A549 (cell line): ENCODE measurements at regions not wholly inside any gene's neighbourhood (a gene's known extent, or its start where the extent isn't known, plus 50 kb on each side); places are given as distances from the start of the nearest gene placed in this dataset.
"Not testable (repeated sequence)": the region's sequence is repeated elsewhere in the genome, so short reads cannot be mapped to it uniquely, and the experiment has no call there.

Source experiments
- ATAC-seq, 2 experiments: fragments of 200-7000 bp in 1 of 2; fragments of >200 bp in 1 of 2; cut with Nextera tagmentation in 1 of 2; cut with Tn5 transposase in 1 of 2; 3 replicates each; pipeline versions ENCODE4 v1.8.0 to v1.9.1; 2018 to 2020; ENCODE audit warnings: mild to moderate bottlenecking in 1 of 2, moderate library complexity in 1 of 2
- CTCF ChIA-PET: fragments of 300-600 bp; sonication (Branson Sonifier 250); formaldehyde crosslinking; extraction: SDS; loops from one replicate; lab custom pipeline; 2021; ENCODE audit warnings: antibody characterized with exemption, inconsistent platforms; lab: Yijun Ruan, JAX
- POLR2A ChIA-PET: fragments of 350-600 bp; formaldehyde crosslinking; extraction: SDS; loops from one replicate; lab custom pipeline; 2021; ENCODE audit warnings: antibody characterized with exemption, inconsistent platforms; lab: Yijun Ruan, JAX
- DNase-seq, 2 experiments: peaks; one replicate each; pipeline versions ENCODE4 v3.0.0 to v3.0.0-alpha.2; 2011 to 2016; ENCODE audit warnings: low read depth in 1 of 2, low spot score in 1 of 2
- FAIRE-seq: peaks from 2 replicates; lab custom pipeline; 2011; peaks lifted over from hg19 to GRCh38; lab: Jason Lieb, UNC
- H3K27ac ChIP-seq, 2 experiments: fragments of >200 bp; sonication (Bioruptor Twin); formaldehyde crosslinking; 3 replicates each; pipeline ENCODE4 v1.5.1; 2016 to 2017
- H3K4me1 ChIP-seq: fragments of >200 bp; sonication (Bioruptor Twin); formaldehyde crosslinking; 3 replicates; pipeline ENCODE4 v1.6.1; 2016
- H3K4me2 ChIP-seq: fragments of >200 bp; sonication (Bioruptor Twin); formaldehyde crosslinking; 3 replicates; pipeline ENCODE4 v1.6.1; 2016
- H3K4me3 ChIP-seq: fragments of >200 bp; sonication (Bioruptor Twin); formaldehyde crosslinking; 3 replicates; pipeline ENCODE4 v1.5.1; 2016
- H3K9me3 ChIP-seq: fragments of >200 bp; sonication (Bioruptor Twin); formaldehyde crosslinking; 3 replicates; pipeline ENCODE4 v1.6.1; 2016
- BHLHE40 ChIP-seq: IDR thresholded peaks from 2 replicates; pipeline ENCODE4 v1.6.1; 2012; ENCODE audit warnings: low read depth, low read length, inconsistent platforms
- CBX2 ChIP-seq: fragments of 200-600 bp; sonication (generic); IDR thresholded peaks from 2 replicates; pipeline ENCODE4 v1.6.1; 2016; ENCODE audit warnings: low read depth, mild to moderate bottlenecking, borderline replicate concordance
- EHMT2 ChIP-seq: fragments of 200-600 bp; sonication (generic); IDR thresholded peaks from 2 replicates; pipeline ENCODE4 v1.6.1; 2016; ENCODE audit warnings: antibody characterized with exemption, low read depth, mild to moderate bottlenecking, moderate library complexity
- ELK1 ChIP-seq: fragments of 150-350 bp; IDR thresholded peaks from 2 replicates; pipeline ENCODE4 v1.6.1; 2014; ENCODE audit warnings: low read depth, mild to moderate bottlenecking, low read length
- EP300 ChIP-seq, 2 experiments: fragments of >200 bp; sonication (Bioruptor Twin); formaldehyde crosslinking; IDR thresholded peaks; 2 replicates in 1 of 2; 3 replicates in 1 of 2; pipeline ENCODE4 v1.6.1; 2016 to 2017
- FOSL2 ChIP-seq, 2 experiments: fragments of 450-650 bp in 1 of 2; fragments of >200 bp in 1 of 2; sonication (Bioruptor Twin) in 1 of 2; formaldehyde crosslinking; IDR thresholded peaks; 2 replicates each; pipeline versions ENCODE4 v1.5.0 to v1.6.1; 2016 to 2020; ENCODE audit warnings: mild to moderate bottlenecking in 1 of 2, moderate library complexity in 1 of 2
- HES2 ChIP-seq: fragments of >200 bp; sonication (Bioruptor Twin); formaldehyde crosslinking; IDR thresholded peaks from 2 replicates; pipeline ENCODE4 v1.6.1; 2016
- HEYL ChIP-seq: fragments of 250-450 bp; sonication (Bioruptor Pico); IDR thresholded peaks from 2 replicates; pipeline ENCODE4 v1.8.0; 2021; ENCODE audit warnings: mild to moderate bottlenecking, moderate library complexity
- HOXA7 ChIP-seq: fragments of 250-450 bp; sonication (Bioruptor Pico); IDR thresholded peaks from 2 replicates; pipeline ENCODE4 v1.5.0; 2020; ENCODE audit warnings: mild to moderate bottlenecking, moderate library complexity
- HOXB13 ChIP-seq: fragments of 250-450 bp; sonication (Bioruptor Pico); IDR thresholded peaks from 2 replicates; pipeline ENCODE4 v1.5.0; 2020; ENCODE audit warnings: low read depth, mild to moderate bottlenecking, moderate library complexity
- KDM1A ChIP-seq: fragments of 200-600 bp; sonication (generic); IDR thresholded peaks from 2 replicates; pipeline ENCODE4 v1.6.1; 2016; ENCODE audit warnings: low read depth, mild to moderate bottlenecking
- KDM5A ChIP-seq: fragments of 200-600 bp; sonication (generic); IDR thresholded peaks from 2 replicates; pipeline ENCODE4 v1.6.1; 2016; ENCODE audit warnings: antibody characterized with exemption, mild to moderate bottlenecking
- NPAS2 ChIP-seq: fragments of 250-450 bp; sonication (Bioruptor Pico); IDR thresholded peaks from 2 replicates; pipeline ENCODE4 v1.8.0; 2022; ENCODE audit warnings: mild to moderate bottlenecking, moderate library complexity, borderline replicate concordance
- PBX3 ChIP-seq: IDR thresholded peaks from 2 replicates; pipeline ENCODE4 v1.6.1; 2012
- RAD21 ChIP-seq, 2 experiments: fragments of >200 bp in 1 of 2; sonication (Bioruptor Twin) in 1 of 2; formaldehyde crosslinking in 1 of 2; IDR thresholded peaks in 1 of 2; conservative IDR thresholded peaks in 1 of 2; 2 replicates in 1 of 2; 3 replicates in 1 of 2; pipeline ENCODE4 v1.6.1; 2012 to 2018; ENCODE audit warnings: inconsistent platforms in 1 of 2
- RARB ChIP-seq: fragments of 250-450 bp; sonication (Bioruptor Pico); IDR thresholded peaks from 2 replicates; pipeline ENCODE4 v1.8.0; 2021; ENCODE audit warnings: mild to moderate bottlenecking, moderate library complexity
- RCOR1 ChIP-seq: fragments of 150-350 bp; IDR thresholded peaks from 2 replicates; pipeline ENCODE4 v1.6.1; 2014; ENCODE audit warnings: antibody characterized with exemption, low read length, low read depth
- REST ChIP-seq: fragments of 200-600 bp; sonication (generic); IDR thresholded peaks from 2 replicates; pipeline ENCODE4 v1.6.1; 2016; ENCODE audit warnings: antibody characterized with exemption, mild to moderate bottlenecking, moderate library complexity
- RFX5 ChIP-seq: fragments of 450-650 bp; IDR thresholded peaks from 2 replicates; pipeline ENCODE4 v1.7.1; 2014; ENCODE audit warnings: antibody characterized with exemption, mild to moderate bottlenecking, moderate library complexity
- SMC3 ChIP-seq: fragments of >200 bp; sonication (Bioruptor Twin); formaldehyde crosslinking; IDR thresholded peaks from 3 replicates; pipeline ENCODE4 v1.6.1; 2018; ENCODE audit warnings: inconsistent platforms
- SREBF2 ChIP-seq: fragments of 450-650 bp; IDR thresholded peaks from 2 replicates; pipeline ENCODE4 v1.6.1; 2014; ENCODE audit warnings: mild to moderate bottlenecking, moderate library complexity
- USF2 ChIP-seq: fragments of 450-650 bp; IDR thresholded peaks from 2 replicates; pipeline ENCODE4 v1.6.1; 2014; ENCODE audit warnings: antibody characterized with exemption
- ZC3H11A ChIP-seq: fragments of 450-650 bp; IDR thresholded peaks from 2 replicates; pipeline ENCODE4 v1.6.1; 2014; ENCODE audit warnings: antibody characterized with exemption, mild to moderate bottlenecking
- ZFP36 ChIP-seq: fragments of 450-650 bp; IDR thresholded peaks from 2 replicates; pipeline ENCODE4 v1.6.1; 2014; ENCODE audit warnings: borderline replicate concordance; ENCODE audit not compliant: partially characterized antibody
- WGBS: methylation state at CpG from one replicate; pipeline ENCODE4 v1.1.6; 2017; ENCODE audit errors: missing lambda C conversion rate; 5-methylcytosine and 5-hydroxymethylcytosine counted together

- TF ChIP-seq HOXB13 (CRISPR knock-in tag) (no peak), KDM1A (no peak), BHLHE40 (no peak), EP300 (IDR thresholded peaks at IDR 0.05) (no peak), USF2 (no peak), RAD21 (conservative IDR thresholded peaks at IDR 0.05 in 1 of 2, IDR thresholded peaks at IDR 0.05 in 1 of 2) (no peak), RCOR1 (no peak), ELK1 (no peak), HOXA7 (CRISPR knock-in tag) (no peak), PBX3 (no peak), RFX5 (no peak), CBX2 (no peak), HES2 (no peak), HEYL (CRISPR knock-in tag) (no peak), SMC3 (no peak), ZFP36 (no peak), EHMT2 (no peak), KDM5A (no peak)
- Histone ChIP-seq H3K9me3 (no peaks in the 10 kb centered on the region), H3K4me3 (no peak overlapping the region), H3K4me1 (no peaks in the 10 kb centered on the region), H3K4me2 (no peak overlapping the region), H3K27ac (no peak overlapping the region)
- DNase-seq (no peak), FAIRE-seq (no peak), ATAC-seq (no peak)
- WGBS = 19% methylated on average over 3 of the region's 3 CpGs
- POLR2A ChIA-PET = no interaction called here
- CTCF ChIA-PET = no interaction called here
Measured at GRCh38 chr7:20917603-20918002, 130.9 kb upstream of the SP8 start.

GRCh38 chr7:20918156-20918555, 131.5 kb upstream of the SP8 start:
- H3K9me3 ChIP-seq = no peaks in the 10 kb centered on the region
- no peak overlapping the region for H3K4me3 ChIP-seq
- ChIA-PET CTCF (no interaction called here), POLR2A (no interaction called here)
- no peak for ATAC-seq
- no peak overlapping the region for H3K4me2 ChIP-seq
- no peak for DNase-seq
- no peak for FAIRE-seq
- no peaks in the 10 kb centered on the region for H3K4me1 ChIP-seq
- TF ChIP-seq EP300 (IDR thresholded peaks at IDR 0.05) (no peak), NPAS2 (CRISPR knock-in tag) (no peak), RFX5 (no peak), HOXA7 (CRISPR knock-in tag) (no peak), RARB (no peak), FOSL2 (IDR thresholded peaks at IDR 0.05) (no peak), FOSL2 (CRISPR knock-in tag; IDR thresholded peaks at IDR 0.05) (no peak), EHMT2 (no peak), SREBF2 (no peak), RAD21 (conservative IDR thresholded peaks at IDR 0.05 in 1 of 2, IDR thresholded peaks at IDR 0.05 in 1 of 2) (no peak), REST (no peak), KDM5A (no peak), RCOR1 (no peak), ZC3H11A (no peak)
- 47% methylated on average over 4 of the region's 4 CpGs for WGBS
- H3K27ac ChIP-seq = no peak overlapping the region

GRCh38 chr7:20927178-20927577, 140.5 kb upstream of the SP8 start:
- H3K4me3 ChIP-seq, POLR2A ChIA-PET, CTCF ChIA-PET, H3K9me3 ChIP-seq, DNase-seq, H3K4me1 ChIP-seq, FAIRE-seq, ATAC-seq, H3K27ac ChIP-seq, H3K4me2 ChIP-seq: not testable (repeated sequence)
